ENCODE measurements at regions not wholly inside any gene's neighbourhood (a gene's known extent, or its start where the extent isn't known, plus 50 kb on each side); places are given as distances from the start of the nearest gene placed in this dataset.

GRCh38 chr1:114235281-114235680 is 81.6 kb upstream of the SYT6 start:
- H3K36me3 Mint-ChIP-seq: no peaks in the 10 kb centered on the region
- no peaks in the 10 kb centered on the region for H3K27me3 Mint-ChIP-seq
- H3K4me1 Mint-ChIP-seq: peaks cover 9% of the 10 kb centered on the region
- DNase-seq: no peak
- no peaks in the 10 kb centered on the region for H3K9me3 Mint-ChIP-seq
- no peak overlapping the region for H3K4me3 Mint-ChIP-seq
- no peak overlapping the region for H3K27ac Mint-ChIP-seq

DNA sequence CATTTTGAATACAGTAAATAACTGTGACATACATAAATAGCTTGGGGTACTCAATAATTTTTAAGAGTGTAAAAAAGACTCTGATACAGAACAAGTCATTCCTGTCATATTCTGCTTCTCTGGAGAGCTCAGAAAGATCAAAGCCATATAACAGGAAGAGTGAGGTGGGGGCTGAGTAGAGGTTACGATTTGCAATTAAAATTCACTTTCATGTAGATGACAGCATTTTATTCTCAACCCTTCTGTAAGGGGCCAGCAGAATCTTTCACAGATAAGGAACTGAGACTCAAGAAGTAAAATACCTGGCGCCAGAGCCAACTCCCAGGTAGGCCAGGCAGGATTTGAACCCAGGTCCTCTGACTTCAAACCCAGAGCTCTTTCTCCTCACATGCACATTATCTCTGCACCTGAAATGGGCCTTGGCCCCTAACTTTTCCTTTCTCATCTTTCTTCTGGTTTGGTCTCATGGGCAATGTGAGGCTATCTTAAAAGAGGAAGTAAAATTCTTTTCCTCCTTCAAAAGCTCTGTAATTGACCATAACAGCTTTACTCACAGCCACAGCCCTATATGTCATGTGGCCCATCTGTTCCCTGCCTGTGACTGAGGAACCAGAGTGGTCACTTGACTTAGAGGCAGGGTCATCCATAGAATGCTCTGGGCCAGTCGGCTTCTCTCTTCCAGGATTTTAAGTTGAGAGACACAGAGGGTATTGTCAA is 80.9 kb upstream of the SYT6 start:
- H3K4me1 Mint-ChIP-seq: peaks cover 9% of the 10 kb centered on the region
- H3K36me3 Mint-ChIP-seq: no peaks in the 10 kb centered on the region
- H3K27ac Mint-ChIP-seq: no peak overlapping the region
- H3K4me3 Mint-ChIP-seq: no peak overlapping the region
- no peaks in the 10 kb centered on the region for H3K27me3 Mint-ChIP-seq
- H3K9me3 Mint-ChIP-seq: no peaks in the 10 kb centered on the region
- DNase-seq: no peak

- no peak for DNase-seq
- Mint-ChIP-seq H3K36me3 (no peaks in the 10 kb centered on the region), H3K27me3 (no peaks in the 10 kb centered on the region), H3K4me3 (no peak overlapping the region), H3K9me3 (no peaks in the 10 kb centered on the region), H3K27ac (no peak overlapping the region), H3K4me1 (peaks cover 9% of the 10 kb centered on the region)
These were observed 79.0 kb upstream of the SYT6 start for GRCh38 chr1:114232691-114233090.

DNA sequence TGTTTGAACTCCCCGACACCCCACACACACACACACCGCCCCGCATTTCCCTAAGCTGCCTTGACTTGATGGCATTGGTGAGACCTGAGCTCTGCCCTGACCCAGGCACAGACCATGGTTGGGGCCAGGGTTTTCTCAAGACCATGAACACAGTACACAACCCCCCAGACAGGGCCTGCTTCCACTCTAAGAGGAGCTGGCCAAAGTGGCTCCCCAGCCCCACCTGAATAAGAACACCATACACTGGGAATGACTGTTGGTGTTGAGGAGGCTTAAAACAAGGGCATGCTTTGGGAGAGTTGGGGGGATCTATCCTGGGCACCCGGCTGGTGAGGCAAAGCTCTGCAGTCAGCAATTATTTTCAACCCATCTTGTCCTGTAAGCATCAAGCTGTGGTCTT is 77.6 kb upstream of the SYT6 start:
- Mint-ChIP-seq H3K36me3 (no peaks in the 10 kb centered on the region), H3K9me3 (no peaks in the 10 kb centered on the region), H3K27me3 (no peaks in the 10 kb centered on the region), H3K4me3 (no peak overlapping the region), H3K4me1 (peaks cover 9% of the 10 kb centered on the region), H3K27ac (no peak overlapping the region)
- DNase-seq: no peak

GRCh38 chr1:114229368-114229767 is 75.7 kb upstream of the SYT6 start:
- H3K4me1 Mint-ChIP-seq: peaks cover 5% of the 10 kb centered on the region
- H3K27ac Mint-ChIP-seq: no peak overlapping the region
- no peak overlapping the region for H3K4me3 Mint-ChIP-seq
- H3K27me3 Mint-ChIP-seq: no peaks in the 10 kb centered on the region
- no peaks in the 10 kb centered on the region for H3K9me3 Mint-ChIP-seq
- no peaks in the 10 kb centered on the region for H3K36me3 Mint-ChIP-seq
- DNase-seq: no peak

DNA sequence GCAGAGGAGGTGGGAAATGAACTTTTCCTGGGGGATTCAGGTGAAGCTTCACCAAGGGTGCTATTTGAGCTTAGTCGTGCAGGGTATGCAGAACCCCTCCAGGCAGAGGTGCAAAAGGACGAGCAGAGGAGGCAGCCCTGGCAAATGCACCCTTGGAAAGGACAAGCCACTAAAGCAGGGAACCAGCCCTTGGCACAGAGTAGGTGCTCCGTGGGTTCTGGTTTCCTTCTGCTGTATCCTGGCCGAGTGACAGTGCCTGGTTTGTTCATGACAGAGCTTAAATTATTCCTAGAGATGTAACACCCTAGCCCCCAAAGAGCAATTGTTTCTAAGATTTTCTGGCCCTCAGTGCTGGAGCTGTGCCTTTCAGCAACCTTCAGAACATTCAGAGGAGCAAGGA is 73.4 kb upstream of the SYT6 start:
- DNase-seq: no peak
- Mint-ChIP-seq H3K4me1 (no peaks in the 10 kb centered on the region), H3K27me3 (no peaks in the 10 kb centered on the region), H3K9me3 (no peaks in the 10 kb centered on the region), H3K36me3 (no peaks in the 10 kb centered on the region), H3K4me3 (no peak overlapping the region), H3K27ac (no peak overlapping the region)

DNA sequence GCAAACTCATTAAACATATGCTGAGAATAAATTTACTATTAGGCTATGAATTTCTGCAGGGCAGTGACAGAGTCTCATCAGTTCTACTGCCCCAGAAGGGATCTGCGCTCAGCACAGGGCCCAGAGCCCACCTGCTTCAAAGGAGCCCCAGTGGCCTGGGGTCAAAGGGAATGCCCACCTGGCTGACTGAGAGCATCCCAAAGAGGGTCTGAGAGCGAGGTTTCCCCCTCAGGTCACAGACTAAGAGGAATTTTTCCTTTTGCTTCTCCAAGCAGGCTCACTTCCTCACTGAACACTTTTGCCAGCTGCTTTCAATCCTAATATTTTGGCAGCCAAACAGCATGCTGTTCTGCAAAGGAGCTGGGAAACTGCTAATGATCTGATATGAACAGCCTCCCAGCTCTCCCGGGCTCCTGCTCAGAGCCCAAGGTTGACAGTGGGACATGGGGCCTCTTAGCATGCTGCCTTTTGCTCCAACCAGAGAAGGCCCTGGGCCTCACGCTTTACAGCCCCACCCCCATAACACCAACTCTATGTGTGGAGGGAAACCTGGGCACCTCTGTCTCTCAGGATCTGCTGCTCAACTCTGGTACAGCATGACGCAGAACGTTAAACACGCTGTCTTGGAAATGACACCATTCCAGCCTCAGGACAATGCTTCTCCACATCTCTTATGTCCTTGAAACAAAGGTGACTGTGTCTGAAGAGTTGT is 70.7 kb upstream of the SYT6 start:
- Mint-ChIP-seq H3K36me3 (no peaks in the 10 kb centered on the region), H3K27ac (no peak overlapping the region), H3K4me3 (no peak overlapping the region), H3K9me3 (no peaks in the 10 kb centered on the region), H3K27me3 (no peaks in the 10 kb centered on the region), H3K4me1 (no peaks in the 10 kb centered on the region)
- no peak for DNase-seq

GRCh38 chr1:114222920-114223319 is 69.3 kb upstream of the SYT6 start:
- no peak for DNase-seq
- no peak overlapping the region for H3K4me3 Mint-ChIP-seq
- no peak overlapping the region for H3K27ac Mint-ChIP-seq
- no peaks in the 10 kb centered on the region for H3K36me3 Mint-ChIP-seq
- no peaks in the 10 kb centered on the region for H3K27me3 Mint-ChIP-seq
- H3K4me1 Mint-ChIP-seq: peaks cover 3% of the 10 kb centered on the region
- H3K9me3 Mint-ChIP-seq: no peaks in the 10 kb centered on the region

GRCh38 chr1:114219172-114219868 is 65.7 kb upstream of the SYT6 start:
- H3K4me3 Mint-ChIP-seq: no peak overlapping the region
- no peaks in the 10 kb centered on the region for H3K27me3 Mint-ChIP-seq
- no peaks in the 10 kb centered on the region for H3K36me3 Mint-ChIP-seq
- no peak overlapping the region for H3K27ac Mint-ChIP-seq
- H3K4me1 Mint-ChIP-seq: peaks cover 3% of the 10 kb centered on the region
- H3K9me3 Mint-ChIP-seq: no peaks in the 10 kb centered on the region
- DNase-seq: no peak

- H3K36me3 Mint-ChIP-seq: no peaks in the 10 kb centered on the region
- H3K4me3 Mint-ChIP-seq: no peak overlapping the region
- H3K4me1 Mint-ChIP-seq: peaks cover 3% of the 10 kb centered on the region
- no peak overlapping the region for H3K27ac Mint-ChIP-seq
- DNase-seq: no peak
- no peaks in the 10 kb centered on the region for H3K9me3 Mint-ChIP-seq
- no peaks in the 10 kb centered on the region for H3K27me3 Mint-ChIP-seq
These were observed 64.9 kb upstream of the SYT6 start for GRCh38 chr1:114218361-114219171.

GRCh38 chr1:114216431-114217173 is 62.9 kb upstream of the SYT6 start:
- no peak overlapping the region for H3K4me3 Mint-ChIP-seq
- no peaks in the 10 kb centered on the region for H3K27me3 Mint-ChIP-seq
- peaks cover 3% of the 10 kb centered on the region for H3K4me1 Mint-ChIP-seq
- no peaks in the 10 kb centered on the region for H3K9me3 Mint-ChIP-seq
- H3K27ac Mint-ChIP-seq: no peak overlapping the region
- no peak for DNase-seq
- no peaks in the 10 kb centered on the region for H3K36me3 Mint-ChIP-seq

- Mint-ChIP-seq H3K27ac (no peak overlapping the region), H3K4me3 (no peak overlapping the region), H3K36me3 (no peaks in the 10 kb centered on the region), H3K9me3 (no peaks in the 10 kb centered on the region), H3K27me3 (no peaks in the 10 kb centered on the region), H3K4me1 (peaks cover 3% of the 10 kb centered on the region)
- no peak for DNase-seq
These were observed 61.8 kb upstream of the SYT6 start for GRCh38 chr1:114215436-114215835.

DNA sequence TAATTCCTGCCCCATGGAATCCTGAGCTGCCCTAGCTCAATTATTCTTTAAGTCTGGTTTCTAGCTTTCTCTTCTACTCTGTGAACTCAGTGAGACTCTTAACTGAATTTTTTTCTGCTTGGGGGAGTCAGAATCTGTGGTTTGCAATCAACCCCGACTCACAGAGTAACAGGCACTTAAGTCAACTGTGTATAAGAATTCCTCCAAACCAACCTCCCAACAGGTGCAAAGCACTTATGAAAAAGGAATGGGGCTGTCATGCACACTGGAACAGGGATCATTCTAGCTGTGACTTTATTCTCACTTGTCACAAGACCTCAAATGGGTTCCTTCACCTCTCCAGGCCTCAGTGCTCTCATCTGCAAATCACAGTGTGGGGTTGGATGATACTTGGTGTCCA is 60.3 kb upstream of the SYT6 start:
- Mint-ChIP-seq H3K4me1 (peaks cover 3% of the 10 kb centered on the region), H3K9me3 (no peaks in the 10 kb centered on the region), H3K27me3 (peaks cover 8% of the 10 kb centered on the region), H3K27ac (no peak overlapping the region), H3K36me3 (no peaks in the 10 kb centered on the region), H3K4me3 (no peak overlapping the region)
- no peak for DNase-seq

GRCh38 chr1:114209971-114210370 is 56.3 kb upstream of the SYT6 start:
- no peak for DNase-seq
- Mint-ChIP-seq H3K27ac (no peak overlapping the region), H3K36me3 (no peaks in the 10 kb centered on the region), H3K4me3 (no peak overlapping the region), H3K27me3 (peaks cover 34% of the 10 kb centered on the region), H3K4me1 (no peaks in the 10 kb centered on the region), H3K9me3 (no peaks in the 10 kb centered on the region)

All from activated naive CD8-positive, alpha-beta T cell treated with anti-CD3 and anti-CD28 coated beads for 36 hours (primary cell).